A549 (cell line): ENCODE measurements at regions not wholly inside any gene's neighbourhood (a gene's known extent, or its start where the extent isn't known, plus 50 kb on each side); places are given as distances from the start of the nearest gene placed in this dataset.

Experiments
- CBX2 ChIP-seq: fragments of 200-600 bp; sonication (generic); IDR thresholded peaks from 2 replicates; pipeline ENCODE4 v1.6.1; 2016; ENCODE audit warnings: low read depth, mild to moderate bottlenecking, borderline replicate concordance
- CHD2 ChIP-seq: fragments of 150-350 bp; IDR thresholded peaks from 2 replicates; pipeline ENCODE4 v1.6.1; 2014; ENCODE audit warnings: low read length; ENCODE audit not compliant: partially characterized antibody
- CHD4 ChIP-seq: fragments of 200-600 bp; sonication (generic); IDR thresholded peaks from 2 replicates; pipeline ENCODE4 v1.6.1; 2016; ENCODE audit warnings: antibody characterized with exemption, mild to moderate bottlenecking, borderline replicate concordance
- CTCF ChIP-seq: fragments of >200 bp; sonication (Bioruptor Twin); formaldehyde crosslinking; IDR thresholded peaks from 3 replicates; pipeline ENCODE4 v1.5.1; 2016
- EP300 ChIP-seq, 2 experiments: fragments of >200 bp; sonication (Bioruptor Twin); formaldehyde crosslinking; IDR thresholded peaks; 2 replicates in 1 of 2; 3 replicates in 1 of 2; pipeline ENCODE4 v1.6.1; 2016 to 2017
- HMGXB4 ChIP-seq: fragments of 250-450 bp; sonication (Bioruptor Pico); IDR thresholded peaks from 2 replicates; pipeline ENCODE4 v1.5.0; 2021; ENCODE audit warnings: mild to moderate bottlenecking, moderate library complexity, borderline replicate concordance
- MAZ ChIP-seq: fragments of 150-350 bp; IDR thresholded peaks from 2 replicates; pipeline ENCODE4 v1.6.1; 2014; ENCODE audit warnings: antibody characterized with exemption, low read depth, low read length, borderline replicate concordance
- MYC ChIP-seq: IDR thresholded peaks from 2 replicates; pipeline ENCODE4 v1.6.1; 2012; ENCODE audit warnings: mild to moderate bottlenecking, inconsistent platforms, low read length, improper control_type of control experiment, borderline replicate concordance
- POLR2A ChIP-seq: IDR thresholded peaks from 2 replicates; pipeline ENCODE4 v1.6.1; 2012; ENCODE audit warnings: mild to moderate bottlenecking, low read length
- RAD21 ChIP-seq, 2 experiments: fragments of >200 bp in 1 of 2; sonication (Bioruptor Twin) in 1 of 2; formaldehyde crosslinking in 1 of 2; IDR thresholded peaks in 1 of 2; conservative IDR thresholded peaks in 1 of 2; 2 replicates in 1 of 2; 3 replicates in 1 of 2; pipeline ENCODE4 v1.6.1; 2012 to 2018; ENCODE audit warnings: inconsistent platforms in 1 of 2
- RNF2 ChIP-seq: fragments of 200-600 bp; sonication (generic); IDR thresholded peaks from 2 replicates; pipeline ENCODE4 v1.6.1; 2016; ENCODE audit warnings: low read depth, mild to moderate bottlenecking, antibody characterized with exemption, moderate library complexity, borderline replicate concordance
- USF2 ChIP-seq: fragments of 450-650 bp; IDR thresholded peaks from 2 replicates; pipeline ENCODE4 v1.6.1; 2014; ENCODE audit warnings: antibody characterized with exemption

GRCh38 chr13:54989418-54989817, 1960.8 kb downstream of the OLFM4 start:
- no peak for TF ChIP-seq CTCF
- no peak for TF ChIP-seq CHD2
- TF ChIP-seq POLR2A: no peak
- no peak for TF ChIP-seq MYC
- TF ChIP-seq RNF2: no peak
- no peak for TF ChIP-seq HMGXB4 (CRISPR knock-in tag)
- no peak for TF ChIP-seq EP300 (IDR thresholded peaks at IDR 0.05)
- no peak for TF ChIP-seq CHD4
- no peak for TF ChIP-seq MAZ
- TF ChIP-seq USF2: no peak
- no peak for TF ChIP-seq CBX2
- no peak for TF ChIP-seq RAD21 (conservative IDR thresholded peaks at IDR 0.05 in 1 of 2, IDR thresholded peaks at IDR 0.05 in 1 of 2)
